KMS-11 (cell line): ENCODE measurements at regions not wholly inside any gene's neighbourhood (a gene's known extent, or its start where the extent isn't known, plus 50 kb on each side); places are given as distances from the start of the nearest gene placed in this dataset.

ENCODE experiments used
- H2AFZ ChIP-seq: fragments of 200-600 bp; sonication (generic); 2 replicates; pipeline ENCODE4 v1.6.1; 2016; ENCODE audit warnings: antibody characterized with exemption, mixed run types, low read depth
- H3K27ac ChIP-seq: fragments of 200-600 bp; sonication (generic); 2 replicates; pipeline ENCODE4 v1.6.1; 2016; ENCODE audit warnings: mild to moderate bottlenecking, mixed run types
- H3K27me3 ChIP-seq: fragments of 200-600 bp; sonication (generic); 2 replicates; pipeline ENCODE4 v1.6.1; 2017; ENCODE audit warnings: mild to moderate bottlenecking, low read depth, mixed run types, moderate library complexity; ENCODE audit not compliant: insufficient read depth
- H3K36me3 ChIP-seq: fragments of 200-600 bp; sonication (generic); 2 replicates; pipeline ENCODE4 v1.6.1; 2017; ENCODE audit warnings: mild to moderate bottlenecking, mixed run types; ENCODE audit not compliant: insufficient read depth
- H3K4me1 ChIP-seq: fragments of 200-600 bp; sonication (generic); 2 replicates; pipeline ENCODE4 v1.6.1; 2016; ENCODE audit warnings: mild to moderate bottlenecking, low read depth, mixed run types; ENCODE audit not compliant: poor library complexity, severe bottlenecking
- H3K4me2 ChIP-seq: fragments of 200-600 bp; sonication (generic); 2 replicates; pipeline ENCODE4 v1.7.0; 2016; ENCODE audit warnings: mild to moderate bottlenecking, mixed run types
- H3K4me3 ChIP-seq: fragments of 200-600 bp; sonication (generic); IDR thresholded peaks from 2 replicates; pipeline ENCODE4 v1.6.1; 2017; ENCODE audit warnings: low read depth, low read length, mixed read lengths; ENCODE audit not compliant: insufficient read depth
- H3K79me2 ChIP-seq: fragments of 200-600 bp; sonication (generic); 2 replicates; pipeline ENCODE4 v1.6.1; 2016; ENCODE audit warnings: low read depth, mixed run types; ENCODE audit not compliant: insufficient read depth
- H3K9ac ChIP-seq: fragments of 200-600 bp; sonication (generic); 2 replicates; pipeline ENCODE4 v1.6.1; 2016; ENCODE audit warnings: mild to moderate bottlenecking, mixed run types
- H4K20me1 ChIP-seq: fragments of 200-600 bp; sonication (generic); 2 replicates; pipeline ENCODE4 v1.6.1; 2016; ENCODE audit warnings: mild to moderate bottlenecking, mixed run types; ENCODE audit not compliant: insufficient read depth
- TF ChIP-seq, protein P1 (sequence below): fragments of 200-600 bp; sonication (generic); conservative IDR thresholded peaks from 2 replicates; pipeline ENCODE4 v1.6.1; 2017; ENCODE audit warnings: low read depth, mild to moderate bottlenecking, antibody characterized with exemption, low read length, moderate library complexity, mixed read lengths

DNA sequence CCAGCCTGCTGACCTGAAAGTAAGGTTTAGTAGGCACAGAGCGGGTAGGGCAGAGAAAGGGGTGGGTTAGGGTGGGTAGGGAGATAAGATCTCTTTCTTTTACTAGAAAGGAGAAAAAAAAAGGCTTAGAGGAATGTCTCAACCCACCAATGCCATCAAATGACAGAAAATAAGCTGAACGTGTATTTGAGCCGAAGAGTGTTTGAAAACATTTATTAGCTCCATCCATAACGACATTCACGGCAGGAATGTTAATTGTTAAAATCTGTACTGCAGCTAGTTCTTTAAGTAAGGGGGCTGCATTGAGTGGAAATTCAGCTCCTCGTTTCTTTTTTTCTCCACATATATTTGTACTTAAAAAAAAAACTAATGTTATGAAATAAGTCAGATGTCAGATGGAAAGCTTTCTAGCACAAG lies 63.7 kb upstream of the ARID5B start:
- Histone ChIP-seq H3K36me3 (no peaks in the 10 kb centered on the region), H3K4me1 (peaks cover 27% of the 10 kb centered on the region), H3K4me2 (peak overlapping the region; percentile 46; the same call in 1 of the 2 replicates), H3K27ac (no peak overlapping the region), H3K9ac (no peak overlapping the region), H3K4me3 (no peak overlapping the region), H2AFZ (no peak overlapping the region), H4K20me1 (no peaks in the 10 kb centered on the region), H3K79me2 (no peaks in the 10 kb centered on the region), H3K27me3 (no peaks in the 10 kb centered on the region)
- TF ChIP-seq, protein P1, sequence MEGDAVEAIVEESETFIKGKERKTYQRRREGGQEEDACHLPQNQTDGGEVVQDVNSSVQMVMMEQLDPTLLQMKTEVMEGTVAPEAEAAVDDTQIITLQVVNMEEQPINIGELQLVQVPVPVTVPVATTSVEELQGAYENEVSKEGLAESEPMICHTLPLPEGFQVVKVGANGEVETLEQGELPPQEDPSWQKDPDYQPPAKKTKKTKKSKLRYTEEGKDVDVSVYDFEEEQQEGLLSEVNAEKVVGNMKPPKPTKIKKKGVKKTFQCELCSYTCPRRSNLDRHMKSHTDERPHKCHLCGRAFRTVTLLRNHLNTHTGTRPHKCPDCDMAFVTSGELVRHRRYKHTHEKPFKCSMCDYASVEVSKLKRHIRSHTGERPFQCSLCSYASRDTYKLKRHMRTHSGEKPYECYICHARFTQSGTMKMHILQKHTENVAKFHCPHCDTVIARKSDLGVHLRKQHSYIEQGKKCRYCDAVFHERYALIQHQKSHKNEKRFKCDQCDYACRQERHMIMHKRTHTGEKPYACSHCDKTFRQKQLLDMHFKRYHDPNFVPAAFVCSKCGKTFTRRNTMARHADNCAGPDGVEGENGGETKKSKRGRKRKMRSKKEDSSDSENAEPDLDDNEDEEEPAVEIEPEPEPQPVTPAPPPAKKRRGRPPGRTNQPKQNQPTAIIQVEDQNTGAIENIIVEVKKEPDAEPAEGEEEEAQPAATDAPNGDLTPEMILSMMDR: no peak

DNA sequence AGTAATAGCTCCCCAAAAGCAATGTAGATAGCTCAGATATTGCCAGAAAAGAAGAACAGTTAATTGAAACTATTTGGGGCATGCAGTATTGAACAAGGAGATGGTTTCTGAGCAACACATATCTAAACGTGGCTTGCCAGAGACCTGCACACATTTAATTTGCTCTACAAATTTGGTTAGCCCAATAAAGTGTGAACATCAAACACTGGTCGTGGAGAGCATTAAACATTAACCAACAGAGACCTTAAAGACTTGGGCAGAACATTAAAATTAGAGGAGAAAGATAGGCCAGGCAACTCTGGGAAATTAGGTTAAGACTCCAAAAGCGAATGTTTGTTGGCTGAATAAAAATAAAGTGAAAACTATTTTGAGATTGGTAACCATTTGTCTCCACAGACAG lies 61.6 kb upstream of the ARID5B start:
- TF ChIP-seq, protein P1: no peak
- Histone ChIP-seq H3K27ac (no peak overlapping the region), H3K79me2 (no peaks in the 10 kb centered on the region), H3K4me1 (peaks cover 26% of the 10 kb centered on the region), H4K20me1 (no peaks in the 10 kb centered on the region), H3K27me3 (no peaks in the 10 kb centered on the region), H3K4me3 (no peak overlapping the region), H3K9ac (no peak overlapping the region), H2AFZ (no peak overlapping the region), H3K36me3 (no peaks in the 10 kb centered on the region), H3K4me2 (no peak overlapping the region)

- Histone ChIP-seq H3K36me3 (no peaks in the 10 kb centered on the region), H4K20me1 (no peaks in the 10 kb centered on the region), H3K27me3 (no peaks in the 10 kb centered on the region), H2AFZ (no peak overlapping the region), H3K9ac (no peak overlapping the region), H3K79me2 (no peaks in the 10 kb centered on the region), H3K4me1 (peaks cover 22% of the 10 kb centered on the region), H3K27ac (no peak overlapping the region), H3K4me3 (no peak overlapping the region), H3K4me2 (no peak overlapping the region)
- TF ChIP-seq, protein P1: no peak
Measured at GRCh38 chr10:61840403-61840802, 61.1 kb upstream of the ARID5B start.

- no peak overlapping the region for H3K27ac ChIP-seq
- TF ChIP-seq, protein P1: no peak
- no peak overlapping the region for H3K4me2 ChIP-seq
- no peak overlapping the region for H3K9ac ChIP-seq
- no peaks in the 10 kb centered on the region for H3K79me2 ChIP-seq
- no peak overlapping the region for H2AFZ ChIP-seq
- no peaks in the 10 kb centered on the region for H3K36me3 ChIP-seq
- no peaks in the 10 kb centered on the region for H4K20me1 ChIP-seq
- H3K4me3 ChIP-seq: no peak overlapping the region
- H3K27me3 ChIP-seq: no peaks in the 10 kb centered on the region
- peaks cover 11% of the 10 kb centered on the region for H3K4me1 ChIP-seq
Measured at GRCh38 chr10:61841338-61841875, 60.1 kb upstream of the ARID5B start.
